BJ (cell line): ENCODE measurements at regions not wholly inside any gene's neighbourhood (a gene's known extent, or its start where the extent isn't known, plus 50 kb on each side); places are given as distances from the start of the nearest gene placed in this dataset.

Experiments
- CTCF ChIA-PET: fragments of 350-600 bp; formaldehyde crosslinking; extraction: SDS; loops from one replicate; lab custom pipeline; 2021; ENCODE audit warnings: antibody characterized with exemption, inconsistent platforms; lab: Yijun Ruan, JAX
- POLR2A ChIA-PET: fragments of 300-600 bp; sonication (Branson Sonifier 250); formaldehyde crosslinking; extraction: SDS; loops from one replicate; lab custom pipeline; 2021; ENCODE audit warnings: antibody characterized with exemption; lab: Charles Lee
- DNase-seq: peaks from one replicate; pipeline ENCODE4 v3.0.0-alpha.2; 2011; ENCODE audit warnings: low read depth
- H3K27me3 ChIP-seq: 2 replicates; pipeline ENCODE4 v1.6.0; 2011; ENCODE audit warnings: low read length; ENCODE audit not compliant: control insufficient read depth, insufficient read depth
- H3K36me3 ChIP-seq: 2 replicates; pipeline ENCODE4 v1.5.1; 2011; ENCODE audit warnings: low read length; ENCODE audit not compliant: control insufficient read depth, insufficient read depth
- H3K4me3 ChIP-seq: 2 replicates; pipeline ENCODE4 v1.5.1; 2011; ENCODE audit warnings: low read depth, mild to moderate bottlenecking, control low read depth, low read length
- CTCF ChIP-seq: IDR thresholded peaks from 2 replicates; pipeline ENCODE4 v1.5.1; 2011; ENCODE audit warnings: low read depth, mild to moderate bottlenecking, control low read depth, inconsistent platforms, low read length, moderate library complexity; ENCODE audit not compliant: insufficient read depth

- ChIA-PET POLR2A (no interaction called here), CTCF (no interaction called here)
- Histone ChIP-seq H3K36me3 (no peaks in the 10 kb centered on the region), H3K27me3 (no peaks in the 10 kb centered on the region), H3K4me3 (no peak overlapping the region)
- no peak for DNase-seq
- TF ChIP-seq CTCF = no peak
Measured at GRCh38 chr11:109783014-109783413, 310.2 kb upstream of the ZC3H12C start.

- CTCF ChIA-PET = no interaction called here
Measured at GRCh38 chr11:109783840-109784239, 309.4 kb upstream of the ZC3H12C start.

GRCh38 chr11:109784536-109784935, 308.7 kb upstream of the ZC3H12C start:
- CTCF ChIA-PET = no interaction called here
- POLR2A ChIA-PET = no interaction called here
- no peak for TF ChIP-seq CTCF
- Histone ChIP-seq H3K36me3 (no peaks in the 10 kb centered on the region), H3K4me3 (no peak overlapping the region), H3K27me3 (no peaks in the 10 kb centered on the region)
- DNase-seq = no peak

More at GRCh38 chr11:109783840-109784239, 309.4 kb upstream of the ZC3H12C start:
- no peak for TF ChIP-seq CTCF
- no peak for DNase-seq
- POLR2A ChIA-PET = no interaction called here
- Histone ChIP-seq H3K27me3 (no peaks in the 10 kb centered on the region), H3K36me3 (no peaks in the 10 kb centered on the region), H3K4me3 (no peak overlapping the region)

GRCh38 chr11:109785198-109785597, 308.0 kb upstream of the ZC3H12C start:
- TF ChIP-seq CTCF = no peak
- ChIA-PET CTCF (no interaction called here), POLR2A (no interaction called here)
- Histone ChIP-seq H3K27me3 (no peaks in the 10 kb centered on the region), H3K4me3 (no peak overlapping the region), H3K36me3 (no peaks in the 10 kb centered on the region)
- DNase-seq = no peak

- ChIA-PET CTCF (no interaction called here), POLR2A (no interaction called here)
- no peak for DNase-seq
- H3K36me3 ChIP-seq = no peaks in the 10 kb centered on the region
- no peak overlapping the region for H3K4me3 ChIP-seq
- no peak for TF ChIP-seq CTCF
- H3K27me3 ChIP-seq = no peaks in the 10 kb centered on the region
Measured at GRCh38 chr11:109785714-109786113, 307.5 kb upstream of the ZC3H12C start.
